ENCODE measurements at regions not wholly inside any gene's neighbourhood (a gene's known extent, or its start where the extent isn't known, plus 50 kb on each side); places are given as distances from the start of the nearest gene placed in this dataset.
"Not testable (repeated sequence)": the region's sequence is repeated elsewhere in the genome, so short reads cannot be mapped to it uniquely, and the experiment has no call there.

GRCh38 chr18:56001576-56001975 is 413.6 kb upstream of the TCF4 start:
- no peak for DNase-seq

- DNase-seq: no peak
These were observed 412.0 kb upstream of the TCF4 start for GRCh38 chr18:56000041-56000440.

GRCh38 chr18:55999641-56000040 is 411.6 kb upstream of the TCF4 start:
- DNase-seq: no peak

GRCh38 chr18:55998801-55999385 is 410.9 kb upstream of the TCF4 start:
- DNase-seq: no peak

GRCh38 chr18:55998071-55998522 is 410.1 kb upstream of the TCF4 start:
- no peak for DNase-seq

GRCh38 chr18:55997151-55997561 is 409.2 kb upstream of the TCF4 start:
- DNase-seq: no peak

- no peak for DNase-seq
These were observed 408.7 kb upstream of the TCF4 start for GRCh38 chr18:55996717-55997116.

- DNase-seq: no peak
These were observed 402.2 kb upstream of the TCF4 start for GRCh38 chr18:55990186-55990585.

- no peak for DNase-seq
These were observed 400.5 kb upstream of the TCF4 start for GRCh38 chr18:55988537-55988936.

GRCh38 chr18:55983433-55983832 is 395.4 kb upstream of the TCF4 start:
- no peak for DNase-seq

- no peak for DNase-seq
These were observed 395.0 kb upstream of the TCF4 start for GRCh38 chr18:55982992-55983391.

GRCh38 chr18:55981712-55982475 is 393.9 kb upstream of the TCF4 start:
- no peak for DNase-seq

- DNase-seq: no peak
These were observed 386.5 kb upstream of the TCF4 start for GRCh38 chr18:55974521-55974920.

GRCh38 chr18:55968550-55968949 is 380.6 kb upstream of the TCF4 start:
- DNase-seq: no peak

- DNase-seq: no peak
These were observed 379.0 kb upstream of the TCF4 start for GRCh38 chr18:55967019-55967418.

GRCh38 chr18:55964171-55964570 is 376.2 kb upstream of the TCF4 start:
- no peak for DNase-seq

- DNase-seq: no peak
These were observed 365.3 kb upstream of the TCF4 start for GRCh38 chr18:55953326-55953725.

GRCh38 chr18:55951738-55952137 is 363.7 kb upstream of the TCF4 start:
- not testable (repeated sequence) for DNase-seq

GRCh38 chr18:55950379-55951166 is 362.6 kb upstream of the TCF4 start:
- DNase-seq: no peak

- DNase-seq: no peak
These were observed 346.8 kb upstream of the TCF4 start for GRCh38 chr18:55934821-55935220.

- no peak for DNase-seq
These were observed 344.7 kb upstream of the TCF4 start for GRCh38 chr18:55932675-55933074.

- no peak for DNase-seq
These were observed 339.8 kb upstream of the TCF4 start for GRCh38 chr18:55927831-55928230.

GRCh38 chr18:55925772-55926171 is 337.8 kb upstream of the TCF4 start:
- no peak for DNase-seq

- DNase-seq: no peak
These were observed 332.1 kb upstream of the TCF4 start for GRCh38 chr18:55920063-55920462.
